GM21360 (cell line): ENCODE measurements at regions not wholly inside any gene's neighbourhood (a gene's known extent, or its start where the extent isn't known, plus 50 kb on each side); places are given as distances from the start of the nearest gene placed in this dataset.
"Not testable (repeated sequence)": the region's sequence is repeated elsewhere in the genome, so short reads cannot be mapped to it uniquely, and the experiment has no call there.

Source experiments
- ATAC-seq: cut with Tn5 transposase; IDR thresholded peaks from one replicate; pipeline ENCODE4 v1.9.1; 2021; ENCODE audit warnings: mild to moderate bottlenecking, moderate library complexity; ENCODE audit not compliant: unreplicated experiment

DNA sequence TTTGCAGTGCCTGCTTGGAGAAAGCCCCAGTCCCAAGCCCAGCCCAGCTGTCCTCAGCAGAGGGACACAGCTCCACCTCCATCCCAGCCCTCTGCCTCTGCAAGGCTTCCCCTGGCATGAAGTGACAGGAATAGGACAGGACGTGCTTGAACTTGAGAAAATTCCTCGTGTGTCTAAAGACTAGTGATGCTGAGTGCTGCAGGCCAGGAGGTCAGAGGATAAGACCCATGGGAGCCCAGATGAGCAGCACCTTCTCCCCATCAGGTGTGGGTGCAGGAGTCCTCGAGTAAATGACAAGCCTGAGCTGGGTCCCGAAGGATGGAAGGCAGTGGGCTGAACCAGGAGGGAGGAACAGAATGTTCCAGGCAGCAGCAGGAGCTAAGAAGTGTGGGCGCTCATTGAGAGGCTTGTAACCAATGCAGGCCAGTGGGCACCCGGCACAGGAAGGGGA, 67.8 kb upstream of the UXS1 start:
- ATAC-seq = no peak

DNA sequence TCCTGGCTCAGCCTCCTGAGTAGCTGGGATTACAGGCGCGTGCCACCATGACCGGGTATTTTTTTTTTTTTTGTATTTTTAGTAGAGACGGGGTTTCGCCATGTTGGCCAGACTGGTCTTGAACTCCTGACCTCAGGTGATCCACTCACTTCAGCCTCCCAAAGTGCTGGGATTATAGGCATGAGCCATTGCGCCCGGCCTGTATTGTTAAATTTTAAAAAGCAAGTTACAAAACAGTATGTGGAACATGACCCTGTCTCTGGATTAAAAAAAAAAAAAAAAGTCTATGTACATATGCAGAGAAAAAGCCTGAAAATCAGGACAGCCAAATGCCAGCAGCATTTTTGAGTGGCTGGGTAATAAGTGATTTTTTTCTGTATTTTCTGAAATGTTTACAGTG, 64.8 kb upstream of the UXS1 start:
- ATAC-seq = not testable (repeated sequence)

DNA sequence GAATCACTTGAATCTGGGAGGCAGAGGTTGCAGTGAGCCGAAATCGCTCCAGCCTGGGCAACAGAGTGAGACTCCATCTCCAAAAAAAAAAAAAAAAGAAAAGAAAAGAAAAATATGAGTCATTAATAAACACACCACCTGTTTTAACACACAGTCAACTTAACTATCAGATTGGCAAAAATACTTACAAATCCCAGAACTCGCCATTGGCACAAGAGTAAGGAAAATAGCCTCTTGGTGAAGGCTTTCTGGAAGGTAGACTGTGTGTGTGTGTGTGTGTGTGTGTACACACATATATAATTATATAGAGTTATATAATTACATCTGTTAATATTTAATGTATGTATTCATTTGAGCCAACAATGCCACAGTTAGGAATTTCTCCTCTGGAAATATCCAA, 63.7 kb upstream of the UXS1 start:
- no peak for ATAC-seq

DNA sequence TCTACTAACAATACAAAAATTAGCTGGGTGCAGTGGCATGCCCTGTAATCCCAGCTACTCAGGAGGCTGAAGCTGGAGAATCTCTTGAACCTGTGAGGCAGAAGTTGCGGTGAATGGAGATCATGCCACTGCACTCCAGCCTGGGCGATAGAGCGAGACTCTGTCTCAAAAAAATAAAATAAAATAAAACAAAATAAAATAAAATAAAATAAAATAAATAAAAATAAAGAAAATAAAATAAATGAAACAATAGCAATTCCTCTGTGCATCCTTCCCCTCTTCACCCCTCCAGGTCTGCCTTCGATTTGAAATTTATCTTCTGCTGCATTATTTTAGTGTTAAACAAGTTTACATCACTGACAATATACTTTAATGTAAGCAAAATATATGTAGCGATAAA, 63.0 kb upstream of the UXS1 start:
- no peak for ATAC-seq

DNA sequence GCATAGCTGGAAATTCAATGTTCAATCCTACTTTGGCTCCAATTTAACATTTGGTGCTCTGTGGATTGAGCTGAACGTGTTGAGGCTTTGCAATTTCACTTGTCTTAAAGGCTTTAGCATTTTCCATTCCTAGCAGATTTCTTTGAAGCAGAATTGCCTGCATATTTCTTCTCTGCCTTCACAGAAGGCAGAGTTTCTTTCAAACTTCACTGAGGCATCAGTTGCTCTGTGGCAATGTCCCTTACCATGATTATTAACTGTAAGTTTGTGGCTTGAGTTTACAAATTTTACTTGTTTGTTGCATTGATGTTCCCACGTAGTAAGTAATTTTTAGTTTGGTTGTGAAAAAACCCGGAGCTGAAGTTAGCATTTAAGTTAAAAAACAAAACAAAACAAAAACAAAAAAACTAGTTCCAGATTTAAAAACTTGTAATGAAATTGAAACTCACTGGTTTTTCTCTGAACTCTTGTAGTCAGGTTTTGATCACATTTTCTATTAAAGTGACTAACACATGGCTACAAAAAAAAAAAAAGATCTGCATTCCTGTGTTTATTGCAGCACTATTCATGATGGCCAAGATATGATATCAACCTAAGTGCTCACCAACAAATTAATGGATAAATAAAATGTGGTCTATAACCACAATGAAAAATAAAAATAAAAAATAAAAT, 55.2 kb upstream of the UXS1 start:
- not testable (repeated sequence) for ATAC-seq

DNA sequence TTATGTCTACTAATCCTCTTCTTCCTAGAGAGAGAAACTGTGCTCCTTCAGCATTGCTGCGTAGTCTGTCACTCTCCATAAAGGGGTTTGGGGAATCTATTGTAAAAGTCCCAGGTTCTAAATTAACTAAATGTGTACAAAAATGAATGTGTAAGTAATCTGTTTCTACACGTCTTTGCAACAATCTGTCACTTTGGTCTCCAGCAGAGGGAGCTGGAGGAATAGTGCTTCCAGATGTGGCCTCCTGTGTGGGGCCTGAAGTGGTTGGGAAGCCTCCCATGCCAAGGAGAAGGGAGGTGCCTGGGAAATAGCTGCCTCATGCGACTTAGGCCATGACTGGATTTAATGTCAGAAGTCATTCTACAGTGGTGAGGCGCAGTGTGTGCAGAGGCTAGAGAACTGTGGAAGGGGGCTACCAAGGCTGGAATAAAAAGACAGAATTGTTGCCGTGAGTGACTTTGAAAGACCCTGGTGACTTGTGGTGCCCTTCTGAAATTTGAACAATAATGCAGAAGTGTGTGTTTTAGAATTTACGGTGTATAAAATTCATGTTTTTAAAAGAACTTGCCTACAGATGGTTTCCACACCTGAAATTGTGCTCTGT, 54.5 kb upstream of the UXS1 start:
- not testable (repeated sequence) for ATAC-seq
